GM23248 (cell line): ENCODE measurements at regions not wholly inside any gene's neighbourhood (a gene's known extent, or its start where the extent isn't known, plus 50 kb on each side); places are given as distances from the start of the nearest gene placed in this dataset.

Experiments used
- EZH2 ChIP-seq: fragments of 200-600 bp; sonication (generic); IDR thresholded peaks from 2 replicates; pipeline ENCODE4 v1.6.1; 2018; ENCODE audit warnings: antibody characterized with exemption, mild to moderate bottlenecking; ENCODE audit not compliant: insufficient read depth, poor library complexity, severe bottlenecking
- EZH2phosphoT487 ChIP-seq: fragments of 200-600 bp; sonication (generic); IDR thresholded peaks from 2 replicates; pipeline ENCODE4 v1.6.1; 2018; ENCODE audit warnings: antibody characterized with exemption, moderate library complexity, mild to moderate bottlenecking, low read depth; ENCODE audit not compliant: insufficient read depth

DNA sequence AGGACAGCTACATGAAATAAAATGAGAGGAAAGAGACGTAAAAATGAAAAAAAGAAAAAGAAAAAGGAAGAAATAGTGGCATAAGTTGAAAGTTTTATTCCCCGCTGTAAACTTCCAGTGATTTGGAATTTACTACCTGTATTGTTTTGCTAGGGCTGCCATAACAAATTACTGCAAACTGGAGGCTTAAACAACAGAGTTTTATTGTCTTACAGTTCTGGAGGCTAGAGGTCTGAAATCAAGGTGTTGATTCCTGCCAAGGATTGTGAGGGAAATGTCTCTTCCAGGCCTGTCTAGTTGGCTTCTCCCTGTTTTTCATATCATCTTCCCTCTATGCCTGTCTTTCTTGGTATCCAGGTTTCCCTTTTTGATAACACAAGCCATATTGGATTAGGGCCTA, 119.4 kb upstream of the PACRGL start:
- TF ChIP-seq EZH2 (no peak), EZH2phosphoT487 (no peak)
